IPS-15b (cell line): ENCODE measurements at regions not wholly inside any gene's neighbourhood (a gene's known extent, or its start where the extent isn't known, plus 50 kb on each side); places are given as distances from the start of the nearest gene placed in this dataset.
"Not testable (repeated sequence)": the region's sequence is repeated elsewhere in the genome, so short reads cannot be mapped to it uniquely, and the experiment has no call there.

Experiments
- H3K27me3 ChIP-seq: one replicate; pipeline ENCODE4 v1.6.1; 2013; ENCODE audit warnings: low read length; ENCODE audit not compliant: control insufficient read depth, insufficient read depth
- H3K36me3 ChIP-seq: one replicate; pipeline ENCODE4 v1.6.1; 2013; ENCODE audit warnings: low read length; ENCODE audit not compliant: control insufficient read depth, insufficient read depth
- H3K4me1 ChIP-seq: one replicate; pipeline ENCODE4 v1.6.1; 2013; ENCODE audit warnings: mild to moderate bottlenecking, low read length; ENCODE audit not compliant: control insufficient read depth, insufficient read depth
- H3K4me3 ChIP-seq: one replicate; pipeline ENCODE4 v1.5.1; 2013; ENCODE audit warnings: low read depth, low read length
- H3K9ac ChIP-seq: one replicate; pipeline ENCODE4 v1.6.1; 2013; ENCODE audit warnings: low read depth, mild to moderate bottlenecking, low read length
- H3K9me3 ChIP-seq: one replicate; pipeline ENCODE4 v1.6.1; 2013; ENCODE audit warnings: mild to moderate bottlenecking, low read length; ENCODE audit not compliant: control insufficient read depth, insufficient read depth

DNA sequence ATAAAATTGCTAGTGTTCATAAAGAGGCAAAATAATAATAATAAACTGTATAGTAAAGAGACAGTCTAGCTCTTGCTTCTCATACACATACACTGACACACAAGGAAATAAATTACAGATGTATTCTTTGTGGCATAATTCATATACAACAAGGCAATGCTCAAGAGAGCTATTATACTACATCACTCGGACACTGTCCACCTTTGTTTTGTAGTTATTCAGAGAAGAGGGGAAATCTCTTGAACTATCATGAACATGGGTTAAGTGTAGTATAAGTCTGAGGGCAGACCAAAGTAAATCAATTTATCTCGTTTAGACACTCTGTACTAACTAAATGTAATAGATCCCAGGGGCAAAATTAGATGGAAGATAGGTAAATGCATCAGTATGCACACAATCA lies 72.7 kb upstream of the PHIP start:
- H3K4me1 ChIP-seq = peaks cover 35% of the 10 kb centered on the region
- no peaks in the 10 kb centered on the region for H3K27me3 ChIP-seq
- no peaks in the 10 kb centered on the region for H3K36me3 ChIP-seq

DNA sequence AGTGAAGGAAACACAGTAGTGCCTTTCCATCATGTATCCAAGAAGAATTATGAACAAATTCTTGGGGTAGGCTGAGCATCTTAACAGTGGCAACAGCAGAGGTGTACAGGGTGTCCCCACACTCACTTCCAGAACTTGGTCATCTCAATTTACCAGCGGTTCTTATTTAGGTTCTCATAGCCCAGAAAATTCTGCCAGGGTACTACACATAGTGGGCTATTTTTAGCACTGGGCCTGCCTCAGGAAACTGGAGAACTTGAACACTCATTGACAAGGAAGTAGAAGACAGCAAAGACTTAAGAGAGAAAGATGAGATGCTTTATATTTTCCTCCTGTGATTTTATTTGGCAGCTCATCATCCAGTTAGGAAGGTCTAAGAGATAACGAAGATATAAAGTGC lies 71.8 kb upstream of the PHIP start:
- Histone ChIP-seq H3K27me3 (no peaks in the 10 kb centered on the region), H3K4me1 (peaks cover 35% of the 10 kb centered on the region), H3K36me3 (no peaks in the 10 kb centered on the region), H3K4me3 (no peak overlapping the region), H3K9me3 (no peaks in the 10 kb centered on the region), H3K9ac (no peak overlapping the region)

More for the DNA sequence above, 72.7 kb upstream of the PHIP start:
- Histone ChIP-seq H3K9me3 (peaks cover 2% of the 10 kb centered on the region), H3K4me3 (no peak overlapping the region), H3K9ac (no peak overlapping the region)

DNA sequence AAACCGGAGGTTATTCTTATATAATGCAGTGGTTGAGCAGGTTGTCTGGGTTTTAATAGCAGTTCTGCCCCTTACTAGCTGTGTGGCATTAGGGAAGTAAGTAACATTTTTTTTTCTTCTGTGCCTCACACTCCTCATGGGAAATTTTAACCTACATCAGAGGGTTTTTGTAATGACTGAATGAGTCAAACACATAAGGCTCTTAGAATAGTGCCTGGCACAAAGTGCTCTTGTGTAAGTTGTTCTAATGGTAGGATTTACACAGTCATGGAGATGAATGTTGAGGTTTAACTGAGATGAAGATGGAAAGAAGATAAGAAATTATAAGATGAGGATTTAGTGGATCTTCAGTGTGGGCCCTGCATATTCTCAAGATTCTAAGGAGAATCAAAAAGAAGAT lies 68.4 kb upstream of the PHIP start:
- Histone ChIP-seq H3K4me1 (peaks cover 14% of the 10 kb centered on the region), H3K9ac (no peak overlapping the region), H3K4me3 (no peak overlapping the region), H3K9me3 (no peaks in the 10 kb centered on the region), H3K27me3 (no peaks in the 10 kb centered on the region), H3K36me3 (no peaks in the 10 kb centered on the region)

DNA sequence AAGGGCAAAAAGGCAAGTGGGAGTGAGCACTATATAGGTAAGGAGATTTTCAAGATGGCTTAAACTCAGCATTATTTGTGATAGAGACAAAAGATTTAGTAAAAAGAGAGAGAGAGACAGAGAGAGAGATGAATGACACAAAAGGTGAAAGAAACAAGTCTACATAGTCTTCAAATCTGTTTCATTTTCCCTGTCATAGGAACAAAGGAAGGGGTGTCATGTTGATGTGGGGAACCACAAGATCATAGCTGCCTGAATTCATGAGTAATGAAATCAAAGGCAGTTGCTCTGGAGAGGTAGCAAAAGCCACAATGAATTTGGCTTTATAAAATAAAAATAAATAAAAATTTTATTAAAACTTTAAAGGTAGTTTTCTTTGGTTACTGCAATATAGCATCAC lies 67.2 kb upstream of the PHIP start:
- no peaks in the 10 kb centered on the region for H3K9me3 ChIP-seq
- H3K4me1 ChIP-seq = peaks cover 6% of the 10 kb centered on the region
- H3K4me3 ChIP-seq = no peak overlapping the region
- no peaks in the 10 kb centered on the region for H3K36me3 ChIP-seq
- no peak overlapping the region for H3K9ac ChIP-seq
- no peaks in the 10 kb centered on the region for H3K27me3 ChIP-seq

DNA sequence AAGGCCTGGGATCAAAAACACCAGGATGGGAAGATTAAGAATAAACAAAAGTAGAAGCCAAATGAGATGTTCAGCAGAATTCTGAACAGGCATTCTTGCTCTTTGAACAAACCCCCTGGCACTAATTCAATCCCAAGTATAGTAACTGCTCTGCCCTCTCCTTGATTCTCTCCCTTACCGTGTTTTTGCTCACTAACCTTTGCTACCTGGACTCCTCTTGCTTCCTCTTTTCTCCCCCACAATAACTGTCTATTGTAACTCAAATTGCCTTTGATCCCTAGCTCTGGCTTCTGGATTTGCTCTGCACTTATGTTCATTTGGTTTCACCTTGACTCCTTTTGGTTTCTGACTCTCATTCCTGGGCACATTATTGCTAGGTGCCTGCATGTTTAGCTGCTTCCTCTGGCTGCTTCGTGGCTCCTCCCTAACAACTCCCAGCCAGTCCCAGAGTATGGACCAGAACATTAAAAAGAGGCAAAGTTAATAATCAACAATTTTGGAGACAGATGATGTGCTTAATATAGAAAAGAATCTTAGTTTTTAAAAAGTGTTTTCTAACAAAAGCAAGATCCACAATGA lies 65.4 kb upstream of the PHIP start:
- Histone ChIP-seq H3K27me3 (no peaks in the 10 kb centered on the region), H3K4me3 (no peak overlapping the region), H3K36me3 (no peaks in the 10 kb centered on the region), H3K9ac (no peak overlapping the region), H3K9me3 (no peaks in the 10 kb centered on the region), H3K4me1 (peaks cover 3% of the 10 kb centered on the region)

DNA sequence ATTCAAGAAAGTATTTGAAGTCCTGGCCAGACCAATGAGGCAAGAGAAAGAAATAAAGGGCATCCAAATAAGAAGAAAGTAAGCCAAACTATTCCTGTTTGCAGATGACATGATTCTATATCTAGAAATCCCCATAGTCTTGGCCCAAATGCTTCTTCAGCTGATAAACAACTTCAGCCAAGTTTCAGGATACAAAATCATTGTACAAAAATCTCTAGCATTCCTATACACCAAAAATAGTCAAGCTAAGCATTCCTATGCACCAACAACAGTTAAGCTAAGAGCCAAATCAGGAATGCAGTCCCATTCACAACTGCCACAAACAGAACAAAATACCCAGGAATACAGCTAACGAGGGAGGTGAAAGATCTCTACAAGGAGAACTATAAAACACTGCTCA lies 60.1 kb upstream of the PHIP start:
- H3K36me3 ChIP-seq = no peaks in the 10 kb centered on the region

DNA sequence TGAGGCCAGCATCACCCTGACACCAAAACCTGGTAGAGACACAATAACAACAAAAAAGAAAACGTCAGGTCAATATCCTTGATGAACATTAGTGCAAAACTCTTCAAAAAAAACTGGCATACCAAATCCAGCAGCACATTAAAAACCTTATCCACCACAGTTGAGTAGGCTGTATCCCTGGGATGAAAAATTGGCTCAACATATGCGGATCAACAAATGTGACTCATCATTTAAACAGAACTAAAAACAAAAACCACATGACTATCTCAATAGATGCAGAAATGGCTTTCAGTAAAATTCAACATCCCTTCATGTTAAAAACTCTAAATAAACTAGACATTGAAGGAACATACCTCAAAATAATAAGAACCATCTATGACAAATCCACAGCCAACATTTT lies 59.6 kb upstream of the PHIP start:
- Histone ChIP-seq H3K9ac (no peak overlapping the region), H3K27me3 (no peaks in the 10 kb centered on the region), H3K4me1 (no peaks in the 10 kb centered on the region), H3K9me3 (peaks cover 6% of the 10 kb centered on the region), H3K36me3 (no peaks in the 10 kb centered on the region), H3K4me3 (no peak overlapping the region)

More for the DNA sequence above, 60.1 kb upstream of the PHIP start:
- Histone ChIP-seq H3K9me3 (peaks cover 6% of the 10 kb centered on the region), H3K4me3 (no peak overlapping the region), H3K9ac (no peak overlapping the region), H3K27me3 (no peaks in the 10 kb centered on the region), H3K4me1 (no peaks in the 10 kb centered on the region)

DNA sequence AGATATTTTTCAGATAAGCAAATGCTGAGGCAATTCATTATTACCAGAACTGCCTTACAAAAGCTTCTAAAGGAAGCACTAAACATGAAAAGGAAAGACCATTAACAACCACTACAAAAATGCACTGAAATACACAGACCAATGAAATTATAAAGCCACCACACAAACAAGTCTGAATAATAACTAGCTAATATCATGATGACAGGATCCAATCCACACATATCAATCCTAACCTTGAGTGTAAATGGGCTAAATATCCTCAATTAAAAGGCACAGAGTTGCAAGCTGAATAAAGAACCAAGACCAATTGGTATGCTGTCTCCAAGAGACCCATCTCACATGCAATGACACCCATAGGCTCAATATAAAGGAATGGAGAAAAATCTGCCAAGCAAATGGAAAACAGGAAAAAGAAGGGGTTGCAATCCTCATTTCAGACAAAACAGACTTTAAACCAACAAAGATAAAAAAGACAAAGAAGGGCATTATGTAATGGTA lies 58.0 kb upstream of the PHIP start:
- H3K4me1 ChIP-seq = no peaks in the 10 kb centered on the region
- no peaks in the 10 kb centered on the region for H3K36me3 ChIP-seq
- no peak overlapping the region for H3K9ac ChIP-seq
- H3K27me3 ChIP-seq = no peaks in the 10 kb centered on the region
- peaks cover 6% of the 10 kb centered on the region for H3K9me3 ChIP-seq
- H3K4me3 ChIP-seq = no peak overlapping the region

DNA sequence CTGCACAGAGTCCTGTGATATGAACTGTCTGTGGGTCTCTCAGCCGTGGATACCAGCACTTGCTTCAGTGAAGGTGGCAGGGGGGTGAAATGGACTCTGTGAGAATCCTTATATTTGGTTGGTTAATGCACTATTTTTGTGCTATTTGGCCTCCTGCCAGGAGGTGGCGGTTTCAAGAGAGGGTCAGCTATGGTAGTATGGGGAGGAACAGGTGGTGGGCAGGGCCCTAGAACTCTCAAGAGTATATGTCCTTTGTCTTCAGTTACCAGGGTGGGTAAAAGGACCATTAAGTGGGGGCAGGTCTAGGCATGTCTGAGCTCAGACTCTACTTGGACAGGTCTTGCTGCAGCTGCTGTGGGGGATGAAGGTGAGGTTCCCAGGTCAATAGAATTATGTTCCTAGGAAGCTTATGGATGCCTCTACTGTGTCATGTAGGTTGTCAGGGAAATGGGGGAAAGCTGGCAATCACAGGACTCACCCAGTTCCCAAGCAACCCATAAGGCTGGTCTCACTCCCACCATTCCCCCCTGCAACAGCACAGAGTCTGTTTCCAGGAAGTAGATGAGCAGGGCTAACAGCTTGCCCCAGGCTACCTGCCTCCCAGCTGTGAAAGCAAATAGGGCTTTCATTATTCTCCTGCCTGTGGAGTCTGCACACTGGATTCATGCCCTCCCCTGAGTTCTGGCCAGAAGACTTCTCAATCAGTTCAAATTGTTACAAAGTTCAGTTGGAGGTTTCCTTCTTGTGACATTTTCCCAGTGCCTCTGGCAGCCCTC lies 56.8 kb upstream of the PHIP start:
- no peaks in the 10 kb centered on the region for H3K27me3 ChIP-seq
- H3K4me3 ChIP-seq = peak overlapping the region; percentile 1
- H3K4me1 ChIP-seq = no peaks in the 10 kb centered on the region
- peaks cover 6% of the 10 kb centered on the region for H3K9me3 ChIP-seq
- no peak overlapping the region for H3K9ac ChIP-seq
- no peaks in the 10 kb centered on the region for H3K36me3 ChIP-seq

DNA sequence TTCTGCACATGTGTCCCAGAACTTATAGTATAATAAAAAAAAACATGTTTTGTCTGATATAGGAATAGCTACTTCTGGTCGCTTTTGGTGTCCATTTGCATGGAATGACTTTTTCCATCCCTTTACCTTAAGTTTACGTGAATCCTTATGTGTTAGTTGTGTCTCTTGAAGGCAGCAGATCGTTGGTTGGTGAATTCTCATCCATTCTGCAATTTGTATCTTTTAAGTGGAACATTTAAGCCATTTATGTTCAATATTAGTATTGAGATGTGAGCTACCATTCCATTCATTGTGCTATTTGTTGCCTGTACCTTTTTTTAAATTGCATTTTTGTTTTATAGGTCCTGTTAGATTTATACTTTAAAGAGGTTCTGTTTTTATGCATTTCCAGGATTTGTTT lies 55.1 kb upstream of the PHIP start:
- no peaks in the 10 kb centered on the region for H3K27me3 ChIP-seq
- H3K36me3 ChIP-seq = no peaks in the 10 kb centered on the region

DNA sequence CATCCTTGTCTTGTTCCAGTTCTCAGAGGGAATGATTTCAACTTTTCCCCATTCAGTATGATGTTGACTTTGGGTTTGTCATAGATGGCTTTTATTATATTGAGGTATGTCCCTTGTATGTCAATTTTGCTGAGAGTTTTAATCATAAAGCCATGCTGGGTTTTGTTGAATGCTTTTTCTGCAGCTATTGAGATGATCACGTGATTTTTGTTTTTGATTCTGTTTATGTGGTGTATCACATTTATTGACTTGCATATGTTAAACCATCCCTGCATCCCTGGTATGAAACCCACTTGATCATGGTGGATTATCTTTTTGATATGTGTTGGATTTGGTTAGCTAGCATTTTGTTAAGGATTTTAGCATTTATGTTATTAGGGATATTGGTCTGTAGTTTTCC lies 53.2 kb upstream of the PHIP start:
- not testable (repeated sequence) for H3K27me3 ChIP-seq, H3K36me3 ChIP-seq, H3K4me3 ChIP-seq, H3K9ac ChIP-seq, H3K9me3 ChIP-seq, H3K4me1 ChIP-seq

More for the DNA sequence above, 55.1 kb upstream of the PHIP start:
- Histone ChIP-seq H3K9ac (no peak overlapping the region), H3K4me1 (no peaks in the 10 kb centered on the region), H3K9me3 (peaks cover 6% of the 10 kb centered on the region), H3K4me3 (no peak overlapping the region)
